ENCODE measurements at regions not wholly inside any gene's neighbourhood (a gene's known extent, or its start where the extent isn't known, plus 50 kb on each side); places are given as distances from the start of the nearest gene placed in this dataset.

DNA sequence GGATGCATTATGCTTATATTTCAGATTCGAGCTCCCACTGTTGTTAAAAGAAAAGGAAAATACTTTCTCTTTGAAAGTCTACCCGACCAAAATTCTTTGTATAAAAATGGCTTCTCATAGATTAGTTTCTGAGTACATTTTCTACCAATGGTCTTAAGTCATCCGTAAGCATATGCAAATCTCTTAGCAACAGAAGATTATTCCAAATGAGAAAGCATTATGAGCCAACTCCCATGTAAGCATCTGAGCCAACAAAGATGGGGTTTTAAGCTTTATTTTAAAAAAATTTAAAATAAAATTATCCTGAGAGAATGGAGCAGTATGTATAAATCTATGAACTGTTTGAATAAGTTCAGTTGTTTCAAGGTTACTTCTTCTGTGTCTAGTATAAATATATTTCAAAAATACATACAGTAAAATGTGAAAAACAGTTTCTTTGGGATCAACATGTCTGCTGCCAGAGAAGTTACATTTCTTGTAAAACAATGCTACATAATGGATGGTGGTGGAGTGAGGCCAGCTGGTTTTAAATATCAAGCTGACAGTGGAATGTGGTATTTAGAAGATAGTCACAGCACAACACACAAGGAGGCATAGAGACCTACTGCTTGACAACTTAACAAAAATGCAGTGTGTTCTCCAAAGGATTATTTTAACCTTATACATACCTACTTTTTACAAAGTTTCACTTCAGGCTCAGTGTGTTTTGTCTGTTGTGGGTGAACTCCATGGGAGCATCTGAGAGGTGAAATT is 199.5 kb upstream of the DIPK2B start:
- in situ Hi-C loops (cut with HindIII; ENCODE audit: low pct_unique_long_range_greater_than_20kb, low sequenced_read_pairs) (no loop called here), intact Hi-C loops (cut with micrococcal nuclease; ENCODE audit: unreplicated experiment) (no loop called here)
- no peak for TF ChIP-seq SIN3A (IDR thresholded peaks at IDR 0.05; ENCODE audit: borderline replicate concordance, insufficient read depth, low read depth, low read length)
- no peak for TF ChIP-seq TCF7L2 (IDR thresholded peaks at IDR 0.05; ENCODE audit: low read depth, low read length)
- no peak for TF ChIP-seq CTCF (IDR thresholded peaks at IDR 0.05)
- no peak for TF ChIP-seq POLR2AphosphoS5 (IDR thresholded peaks at IDR 0.05; ENCODE audit: low read depth, low read length)
- TF ChIP-seq, protein P1, sequence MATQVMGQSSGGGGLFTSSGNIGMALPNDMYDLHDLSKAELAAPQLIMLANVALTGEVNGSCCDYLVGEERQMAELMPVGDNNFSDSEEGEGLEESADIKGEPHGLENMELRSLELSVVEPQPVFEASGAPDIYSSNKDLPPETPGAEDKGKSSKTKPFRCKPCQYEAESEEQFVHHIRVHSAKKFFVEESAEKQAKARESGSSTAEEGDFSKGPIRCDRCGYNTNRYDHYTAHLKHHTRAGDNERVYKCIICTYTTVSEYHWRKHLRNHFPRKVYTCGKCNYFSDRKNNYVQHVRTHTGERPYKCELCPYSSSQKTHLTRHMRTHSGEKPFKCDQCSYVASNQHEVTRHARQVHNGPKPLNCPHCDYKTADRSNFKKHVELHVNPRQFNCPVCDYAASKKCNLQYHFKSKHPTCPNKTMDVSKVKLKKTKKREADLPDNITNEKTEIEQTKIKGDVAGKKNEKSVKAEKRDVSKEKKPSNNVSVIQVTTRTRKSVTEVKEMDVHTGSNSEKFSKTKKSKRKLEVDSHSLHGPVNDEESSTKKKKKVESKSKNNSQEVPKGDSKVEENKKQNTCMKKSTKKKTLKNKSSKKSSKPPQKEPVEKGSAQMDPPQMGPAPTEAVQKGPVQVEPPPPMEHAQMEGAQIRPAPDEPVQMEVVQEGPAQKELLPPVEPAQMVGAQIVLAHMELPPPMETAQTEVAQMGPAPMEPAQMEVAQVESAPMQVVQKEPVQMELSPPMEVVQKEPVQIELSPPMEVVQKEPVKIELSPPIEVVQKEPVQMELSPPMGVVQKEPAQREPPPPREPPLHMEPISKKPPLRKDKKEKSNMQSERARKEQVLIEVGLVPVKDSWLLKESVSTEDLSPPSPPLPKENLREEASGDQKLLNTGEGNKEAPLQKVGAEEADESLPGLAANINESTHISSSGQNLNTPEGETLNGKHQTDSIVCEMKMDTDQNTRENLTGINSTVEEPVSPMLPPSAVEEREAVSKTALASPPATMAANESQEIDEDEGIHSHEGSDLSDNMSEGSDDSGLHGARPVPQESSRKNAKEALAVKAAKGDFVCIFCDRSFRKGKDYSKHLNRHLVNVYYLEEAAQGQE (IDR thresholded peaks at IDR 0.05; ENCODE audit: insufficient read depth in 1 of 2, low read depth in 2 of 2, low read length in 1 of 2), result no peak
- Histone ChIP-seq H3K4me3 (ENCODE audit: low read depth in 2 of 2, low read length in 2 of 2) (no peak overlapping the region), H3K36me3 (ENCODE audit: control insufficient read depth, insufficient read depth, low read length) (no peaks in the 10 kb centered on the region), H3K27me3 (ENCODE audit: control insufficient read depth, insufficient read depth, low read length) (no peaks in the 10 kb centered on the region), H3K9me3 (ENCODE audit: control insufficient read depth, insufficient read depth, low read depth, low read length) (no peaks in the 10 kb centered on the region; the same call in 1 of the 2 replicates), H3K27ac (ENCODE audit: low read length) (no peak overlapping the region), H3K4me1 (ENCODE audit: control insufficient read depth, insufficient read depth, low read length) (no peaks in the 10 kb centered on the region)
- DNase-seq (ENCODE audit: low read depth, low spot score), result no peak
- ATAC-seq, result no peak
- POLR2A ChIA-PET, result no interaction called here
- BruUV-seq (replicated peaks), result no TSS peak
- CTCF ChIA-PET, result no interaction called here

- intact Hi-C loops (cut with micrococcal nuclease; ENCODE audit: unreplicated experiment), result no loop called here
- Histone ChIP-seq H3K27me3 (ENCODE audit: control insufficient read depth, insufficient read depth, low read length) (no peaks in the 10 kb centered on the region), H3K27ac (ENCODE audit: low read length) (no peak overlapping the region), H3K4me1 (ENCODE audit: control insufficient read depth, insufficient read depth, low read length) (no peaks in the 10 kb centered on the region), H3K36me3 (ENCODE audit: control insufficient read depth, insufficient read depth, low read length) (no peaks in the 10 kb centered on the region), H3K9me3 (ENCODE audit: control insufficient read depth, insufficient read depth, low read depth, low read length) (peaks cover 3% of the 10 kb centered on the region; the same call in 1 of the 2 replicates), H3K4me3 (ENCODE audit: low read depth in 2 of 2, low read length in 2 of 2) (no peak overlapping the region)
- ChIA-PET CTCF (no interaction called here), POLR2A (no interaction called here)
- in situ Hi-C loops (cut with HindIII; ENCODE audit: low pct_unique_long_range_greater_than_20kb, low sequenced_read_pairs), result no loop called here
- BruUV-seq (replicated peaks), result no TSS peak
- ATAC-seq (no peak), DNase-seq (ENCODE audit: low read depth, low spot score) (no peak)
- TF ChIP-seq, protein P1 (IDR thresholded peaks at IDR 0.05; ENCODE audit: insufficient read depth in 1 of 2, low read depth in 2 of 2, low read length in 1 of 2), result no peak
- TF ChIP-seq CTCF (IDR thresholded peaks at IDR 0.05), result no peak
- TF ChIP-seq POLR2AphosphoS5 (IDR thresholded peaks at IDR 0.05; ENCODE audit: low read depth, low read length), result no peak
- no peak for TF ChIP-seq TCF7L2 (IDR thresholded peaks at IDR 0.05; ENCODE audit: low read depth, low read length)
- TF ChIP-seq SIN3A (IDR thresholded peaks at IDR 0.05; ENCODE audit: borderline replicate concordance, insufficient read depth, low read depth, low read length), result no peak
Measured at GRCh38 chrX:45385757-45386156, 185.1 kb upstream of the DIPK2B start.

Data from Panc1 (cell line).